ENCODE measurements at regions not wholly inside any gene's neighbourhood (a gene's known extent, or its start where the extent isn't known, plus 50 kb on each side); places are given as distances from the start of the nearest gene placed in this dataset.

GRCh38 chr2:42969231-42970150 is 177.1 kb upstream of the HAAO start:
- no peak for DNase-seq

GRCh38 chr2:42967959-42968674 is 175.7 kb upstream of the HAAO start:
- no peak for DNase-seq

GRCh38 chr2:42965910-42966309 is 173.5 kb upstream of the HAAO start:
- no peak for DNase-seq

- no peak for DNase-seq
Observed at GRCh38 chr2:42965196-42965595, 172.8 kb upstream of the HAAO start.

- DNase-seq: no peak
Observed at GRCh38 chr2:42964439-42965083, 172.2 kb upstream of the HAAO start.

GRCh38 chr2:42963452-42964068 is 171.2 kb upstream of the HAAO start:
- no peak for DNase-seq

- no peak for DNase-seq
Observed at GRCh38 chr2:42962508-42962953, 170.1 kb upstream of the HAAO start.

GRCh38 chr2:42961961-42962360 is 169.6 kb upstream of the HAAO start:
- no peak for DNase-seq

GRCh38 chr2:42961385-42961811 is 169.0 kb upstream of the HAAO start:
- DNase-seq: no peak

- no peak for DNase-seq
Observed at GRCh38 chr2:42960842-42961180, 168.4 kb upstream of the HAAO start.

- DNase-seq: no peak
Observed at GRCh38 chr2:42960002-42960841, 167.8 kb upstream of the HAAO start.

GRCh38 chr2:42959234-42960001 is 167.0 kb upstream of the HAAO start:
- no peak for DNase-seq

- no peak for DNase-seq
Observed at GRCh38 chr2:42958741-42959233, 166.4 kb upstream of the HAAO start.

GRCh38 chr2:42957861-42958301 is 165.5 kb upstream of the HAAO start:
- DNase-seq: no peak

GRCh38 chr2:42957109-42957860 is 164.9 kb upstream of the HAAO start:
- DNase-seq: no peak

- no peak for DNase-seq
Observed at GRCh38 chr2:42954227-42954962, 162.0 kb upstream of the HAAO start.

GRCh38 chr2:42953216-42953615 is 160.8 kb upstream of the HAAO start:
- DNase-seq: peak; percentile 56 to 57

- no peak for DNase-seq
Observed at GRCh38 chr2:42951263-42951938, 159.0 kb upstream of the HAAO start.

- no peak for DNase-seq
Observed at GRCh38 chr2:42949125-42949524, 156.7 kb upstream of the HAAO start.
